Left kidney (tissue), 1 donor: ENCODE measurements at regions not wholly inside any gene's neighbourhood (a gene's known extent, or its start where the extent isn't known, plus 50 kb on each side); places are given as distances from the start of the nearest gene placed in this dataset.

Experiments used
- DNase-seq: peaks from one replicate; pipeline ENCODE4 v3.0.0-alpha.2; 2013

DNA sequence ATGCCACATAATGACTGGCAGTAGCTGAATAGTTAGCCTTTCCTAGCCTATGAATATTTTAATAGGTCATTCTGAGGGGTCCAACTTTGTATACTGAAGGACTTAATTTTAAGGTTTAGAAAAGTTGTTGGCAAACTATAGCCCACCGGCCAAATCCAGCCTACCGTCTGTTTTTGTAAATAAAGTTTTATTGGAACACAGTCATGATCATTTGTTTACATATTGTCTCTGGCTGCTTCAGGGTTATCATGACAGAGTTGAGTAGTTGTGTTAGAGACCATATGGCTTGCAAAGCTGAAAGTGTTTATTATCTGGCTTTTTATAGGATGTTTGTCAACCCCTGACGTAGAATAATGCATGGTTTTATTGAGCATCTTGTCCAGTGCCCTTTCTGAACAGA lies 73.4 kb downstream of the NTMT2 start:
- no peak for DNase-seq

DNA sequence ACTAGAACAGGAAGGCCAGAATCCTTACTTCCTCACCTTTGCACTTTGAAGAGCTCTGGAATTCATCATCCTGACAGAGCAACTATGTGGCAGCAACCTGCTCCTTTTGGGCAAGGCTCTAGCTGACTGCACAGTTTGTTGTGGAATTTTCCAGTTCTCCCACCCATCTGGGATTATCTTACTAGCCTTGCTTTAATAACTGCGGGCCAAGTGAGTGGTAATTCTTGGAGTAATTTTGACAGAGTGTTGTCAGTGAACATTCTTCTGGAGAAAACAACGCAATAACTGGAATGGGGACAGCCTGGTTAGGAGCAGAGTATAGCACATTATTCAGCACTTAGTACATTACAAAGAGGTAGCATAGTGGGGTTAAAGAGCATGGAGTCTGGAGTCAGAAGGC lies 75.3 kb downstream of the NTMT2 start:
- no peak for DNase-seq

DNA sequence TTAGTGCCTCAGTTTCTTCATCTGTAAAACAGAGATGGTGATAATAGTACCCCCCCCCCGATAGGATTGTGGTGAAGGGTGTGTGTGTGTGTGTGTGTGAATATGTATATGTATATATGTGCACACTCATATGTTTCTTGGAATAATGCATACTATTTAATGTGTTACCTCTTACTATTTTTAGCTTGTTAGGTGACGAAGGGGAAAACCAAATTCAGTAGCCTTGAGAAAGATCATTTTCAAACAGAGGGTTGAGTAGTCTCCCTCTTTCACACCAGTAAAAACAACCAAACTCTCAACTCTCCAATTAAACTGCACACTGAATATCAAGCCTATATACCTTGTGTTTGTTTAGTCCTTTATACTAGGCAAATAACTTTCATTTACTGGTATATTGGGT lies 75.7 kb downstream of the NTMT2 start:
- DNase-seq, result no peak

DNA sequence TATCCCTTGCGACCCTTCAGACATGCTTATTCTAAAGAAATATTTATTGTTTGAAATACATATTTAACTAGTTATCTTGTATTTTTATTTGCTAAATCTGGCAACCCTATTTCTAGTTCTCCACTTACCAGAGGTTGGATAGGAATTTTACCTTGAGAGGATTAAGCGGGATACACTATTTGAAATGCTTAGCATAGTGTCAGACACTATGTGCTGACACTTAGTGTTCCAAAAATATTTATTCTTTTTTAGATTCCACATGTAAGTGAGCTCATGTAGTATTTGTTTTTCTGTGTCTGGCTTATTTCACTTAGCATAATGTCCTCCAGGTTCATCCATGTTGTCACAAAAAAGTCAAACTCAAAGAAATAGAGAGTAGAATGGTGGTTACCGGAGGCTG lies 78.7 kb downstream of the NTMT2 start:
- DNase-seq, result no peak

DNA sequence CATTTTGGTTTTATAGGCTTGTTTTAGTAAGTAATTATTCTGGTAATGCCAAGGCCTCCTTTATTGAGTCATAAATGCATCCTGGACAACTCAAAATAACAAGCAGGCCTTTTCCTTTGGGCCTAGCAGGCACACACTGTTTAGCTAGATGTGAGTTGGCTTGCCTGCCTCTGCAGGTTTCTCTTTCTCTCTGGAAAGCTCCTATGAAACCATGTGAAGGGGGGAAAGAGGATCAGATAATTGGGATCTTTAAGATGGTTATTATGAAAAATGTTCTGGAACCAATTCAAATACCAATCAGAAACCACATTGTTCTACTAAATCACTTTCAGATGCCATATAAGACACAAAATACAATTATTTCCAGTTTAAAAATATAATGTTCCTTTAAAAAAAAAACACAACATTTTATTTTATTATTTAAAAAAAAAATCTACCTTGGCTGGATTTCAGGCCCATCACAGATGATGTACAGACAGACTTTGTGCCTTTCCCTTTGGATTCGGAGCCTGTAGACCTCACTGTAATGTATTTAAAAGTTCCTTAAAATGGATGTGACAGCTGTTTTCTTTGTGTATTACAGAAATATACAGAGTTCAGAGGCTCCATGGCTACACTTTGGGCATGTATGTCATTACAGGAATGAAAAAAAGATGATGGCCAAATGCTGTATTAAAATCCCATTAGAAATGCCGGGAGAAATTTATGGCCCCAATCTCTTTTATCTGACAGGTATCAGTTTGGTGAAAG lies 80.2 kb downstream of the NTMT2 start:
- DNase-seq, result no peak

DNA sequence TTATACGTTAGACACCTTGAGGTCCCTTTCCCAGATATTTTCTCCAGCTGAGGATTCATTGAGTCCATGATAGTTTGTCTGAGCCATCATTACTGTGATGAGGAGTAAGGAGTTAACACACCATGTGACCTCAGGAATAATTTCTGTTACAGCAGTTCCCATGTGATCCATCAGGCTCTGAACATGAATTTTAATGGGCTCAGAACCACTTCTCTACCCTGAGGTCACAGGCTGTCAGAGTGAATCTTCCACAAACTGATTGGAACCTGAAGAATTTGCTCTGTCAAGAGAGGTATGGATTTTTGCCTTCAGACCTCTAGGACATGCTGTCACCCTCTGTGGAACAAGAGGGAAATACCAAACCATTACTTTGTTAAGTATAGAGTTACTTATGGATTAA lies 81.0 kb downstream of the NTMT2 start:
- DNase-seq, result no peak

DNA sequence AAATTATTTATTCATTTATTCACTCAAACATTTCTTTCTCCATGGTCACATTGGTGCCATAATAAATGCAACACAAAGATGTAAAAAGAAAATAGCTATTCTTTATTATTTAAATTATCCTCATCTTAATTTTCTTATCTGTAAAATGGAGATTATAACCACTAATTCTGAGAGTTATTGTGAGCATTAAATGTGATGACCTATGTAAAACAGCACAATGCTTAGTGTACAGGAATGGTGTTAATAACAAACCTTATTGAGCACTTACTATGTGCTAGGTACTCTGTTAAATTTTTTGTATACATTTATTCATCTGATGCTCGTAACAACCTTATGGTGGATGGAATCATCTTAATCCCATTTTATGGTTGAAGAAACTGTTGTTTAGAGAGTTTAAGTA lies 84.6 kb downstream of the NTMT2 start:
- DNase-seq, result no peak

DNA sequence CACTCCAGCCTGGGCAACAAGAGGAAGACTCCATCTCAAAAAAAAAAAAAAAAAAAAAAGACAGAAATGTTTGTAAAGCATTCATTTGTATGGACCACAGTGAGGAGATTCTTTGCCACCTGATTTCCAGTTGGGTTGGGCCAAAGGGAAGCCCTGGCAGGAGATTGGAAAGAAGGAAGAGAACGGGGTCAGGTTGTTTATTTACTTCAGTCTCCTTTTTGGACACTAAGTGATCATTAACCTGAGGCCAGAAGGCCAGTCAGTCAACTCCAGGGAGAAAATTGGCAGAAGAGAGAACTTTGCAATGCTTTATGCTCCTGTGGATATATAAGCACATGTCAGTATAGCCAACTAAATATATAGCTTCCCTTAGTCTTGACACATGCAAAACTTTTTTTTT lies 85.9 kb downstream of the NTMT2 start:
- DNase-seq, result no peak

DNA sequence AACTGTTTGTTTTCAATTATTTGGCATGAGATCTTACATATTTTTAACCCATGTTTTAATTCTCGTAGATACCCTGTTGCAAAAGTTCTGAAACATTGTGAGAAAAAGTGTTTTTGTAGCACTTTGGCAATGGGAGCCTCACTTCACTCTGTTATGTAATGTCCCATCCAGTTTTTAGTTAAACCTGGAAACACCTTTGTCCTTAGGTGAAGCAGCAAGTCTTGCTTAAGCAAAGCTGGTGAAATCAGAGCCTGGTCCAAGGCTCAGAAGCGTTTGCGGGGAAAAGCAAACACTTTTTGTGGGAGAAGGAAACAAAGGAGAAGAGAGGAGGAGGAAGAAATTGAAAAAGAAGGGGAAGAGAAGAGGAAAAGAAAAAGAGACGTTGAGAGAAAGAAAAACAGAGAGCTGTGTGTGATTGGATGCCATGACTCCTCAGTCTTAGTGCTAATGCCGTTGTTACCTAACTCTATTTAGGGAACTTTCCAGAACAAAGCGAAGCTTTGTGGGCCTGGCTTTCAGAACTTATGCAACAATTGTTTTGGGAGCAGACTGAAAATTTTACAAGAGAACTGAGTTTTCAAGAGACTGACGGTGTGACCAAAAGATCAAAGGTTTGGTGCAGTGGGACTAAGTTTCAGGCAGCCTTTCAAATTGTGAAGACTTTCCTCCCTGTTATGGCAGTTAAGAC lies 93.1 kb downstream of the NTMT2 start:
- DNase-seq, result no peak

DNA sequence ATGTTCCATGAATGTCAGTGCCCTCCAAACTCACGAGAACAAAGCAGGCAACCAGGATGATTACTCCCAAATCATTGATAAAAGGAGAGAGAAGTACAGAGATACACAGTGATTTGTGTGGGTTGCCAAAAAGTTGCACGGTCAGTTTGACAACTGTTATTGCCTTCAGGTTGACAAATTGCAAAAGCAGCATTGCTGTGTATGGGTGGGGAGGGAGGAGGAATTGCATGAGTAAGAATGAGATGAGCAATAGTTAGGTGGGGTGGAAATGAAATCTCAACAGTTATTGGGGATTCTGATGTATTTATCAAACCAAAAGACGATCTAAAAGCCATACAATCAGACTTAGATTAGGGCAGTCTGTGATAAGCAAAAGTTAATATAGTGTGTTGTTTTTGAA lies 93.7 kb downstream of the NTMT2 start:
- DNase-seq, result no peak

DNA sequence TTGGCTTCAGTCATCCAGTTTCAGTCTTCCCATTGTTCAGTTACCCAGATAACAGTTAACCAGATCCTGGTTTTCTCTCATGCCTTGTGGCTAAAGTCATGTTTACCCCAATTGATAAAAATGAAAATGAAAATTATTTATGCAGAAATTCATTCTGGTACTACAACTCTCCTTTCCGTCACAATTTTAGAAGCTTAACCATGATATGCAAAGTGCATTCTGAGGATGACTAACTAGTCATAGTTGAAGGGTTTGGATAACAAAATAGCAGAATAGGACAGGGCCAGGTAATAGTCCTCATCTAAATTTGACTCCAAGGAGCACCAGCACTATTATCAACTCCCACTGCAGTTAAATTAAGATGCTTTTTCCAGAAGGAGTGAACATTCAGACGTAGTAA lies 94.7 kb downstream of the NTMT2 start:
- no peak for DNase-seq

DNA sequence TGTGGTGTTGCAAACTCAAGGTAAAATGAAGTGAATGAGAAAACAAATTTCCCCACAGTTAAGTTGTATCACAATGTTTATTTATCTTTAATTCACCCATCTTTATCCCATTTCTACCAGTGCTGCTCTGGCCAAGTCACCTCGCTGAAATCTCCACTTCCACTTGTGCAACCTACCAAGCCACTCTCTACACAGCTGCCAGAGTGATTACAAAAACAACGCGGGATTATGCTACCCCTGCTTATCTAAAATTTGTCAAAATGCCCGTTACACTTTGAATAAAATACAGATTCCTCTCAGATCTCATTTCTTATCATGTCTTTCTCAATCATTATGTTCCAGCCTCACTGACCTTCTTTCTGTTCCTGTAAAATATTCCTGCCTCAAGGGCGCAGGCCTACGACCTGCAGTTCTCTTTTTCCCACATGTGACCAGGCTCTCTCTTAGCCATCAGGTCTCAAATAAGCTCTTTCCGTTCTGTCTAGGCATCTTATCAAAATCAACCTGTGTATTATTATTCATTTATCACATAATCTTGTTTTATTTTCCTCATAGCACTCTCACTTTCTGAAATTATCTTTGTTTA lies 95.6 kb downstream of the NTMT2 start:
- no peak for DNase-seq

DNA sequence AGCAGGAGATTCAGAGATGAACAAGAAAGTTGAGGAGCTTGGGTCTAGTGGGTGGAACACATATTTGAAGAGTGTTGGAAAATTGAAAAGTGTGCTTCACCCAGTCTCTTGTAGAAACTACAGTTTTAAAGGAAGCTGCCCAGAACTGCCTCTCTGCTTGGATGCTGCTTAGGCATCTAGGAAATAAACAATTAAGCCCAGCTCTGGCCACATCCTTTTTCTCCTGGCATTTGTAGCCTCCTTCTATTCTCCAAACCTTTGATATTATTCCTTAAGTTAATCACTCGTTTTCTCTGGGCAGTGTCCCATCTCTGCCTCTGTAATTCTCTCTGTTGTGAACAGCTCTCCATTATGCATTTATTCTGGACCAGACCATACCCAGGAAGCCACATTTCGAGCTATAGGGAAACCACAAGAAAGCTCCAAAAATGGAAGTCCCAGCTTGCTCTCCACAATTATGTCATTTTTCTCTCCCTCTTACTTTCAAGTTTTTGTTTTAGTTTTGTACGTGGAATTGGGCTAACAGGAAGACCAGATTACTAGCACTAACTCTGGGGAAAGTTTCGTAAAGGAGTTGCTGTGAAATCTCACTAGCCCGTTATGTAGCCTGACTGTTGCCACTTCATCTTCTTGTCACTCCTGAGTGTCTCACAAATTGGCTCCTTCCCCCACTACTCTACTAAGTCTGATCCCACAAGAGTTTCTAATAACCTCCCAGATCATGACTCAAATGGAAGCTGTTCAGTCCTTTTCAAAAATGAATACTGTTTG lies 102.2 kb downstream of the NTMT2 start:
- DNase-seq, result no peak

DNA sequence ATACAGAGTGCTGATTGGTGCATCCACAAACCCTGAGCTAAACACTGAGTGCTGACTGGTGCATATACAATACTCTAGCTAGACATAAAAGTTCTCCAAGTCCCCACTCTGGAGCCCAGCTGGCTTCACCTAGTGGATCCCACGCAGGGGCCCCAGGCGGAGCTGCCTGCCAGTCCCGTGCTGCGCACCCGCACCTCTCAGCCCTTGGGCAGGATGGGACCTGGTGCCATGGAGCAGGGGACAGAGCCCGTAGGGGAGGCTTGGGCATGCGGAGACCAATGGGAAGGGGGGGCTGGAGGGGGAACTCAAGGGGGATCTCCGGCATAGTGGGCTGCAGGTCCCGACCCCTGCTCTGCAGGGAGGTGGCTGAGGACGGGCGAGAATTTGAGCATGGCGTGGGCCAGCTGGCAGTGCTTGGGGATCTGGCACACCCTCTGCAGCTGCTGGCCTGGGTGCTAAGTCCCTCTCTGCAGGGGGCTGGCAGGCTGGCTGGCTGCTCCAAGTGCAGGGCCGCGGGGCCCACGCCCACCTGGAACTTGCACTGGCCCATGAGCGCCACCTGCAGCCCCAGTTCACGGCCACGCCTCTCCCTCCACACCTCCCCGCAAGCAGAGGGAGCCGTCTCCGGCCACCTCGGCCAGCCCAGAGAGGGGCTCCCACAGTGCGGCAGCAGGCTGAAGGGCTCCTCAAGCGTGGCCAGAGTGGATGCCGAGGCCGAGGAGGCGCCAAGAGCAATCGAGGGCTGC lies 104.9 kb downstream of the NTMT2 start:
- no peak for DNase-seq

DNA sequence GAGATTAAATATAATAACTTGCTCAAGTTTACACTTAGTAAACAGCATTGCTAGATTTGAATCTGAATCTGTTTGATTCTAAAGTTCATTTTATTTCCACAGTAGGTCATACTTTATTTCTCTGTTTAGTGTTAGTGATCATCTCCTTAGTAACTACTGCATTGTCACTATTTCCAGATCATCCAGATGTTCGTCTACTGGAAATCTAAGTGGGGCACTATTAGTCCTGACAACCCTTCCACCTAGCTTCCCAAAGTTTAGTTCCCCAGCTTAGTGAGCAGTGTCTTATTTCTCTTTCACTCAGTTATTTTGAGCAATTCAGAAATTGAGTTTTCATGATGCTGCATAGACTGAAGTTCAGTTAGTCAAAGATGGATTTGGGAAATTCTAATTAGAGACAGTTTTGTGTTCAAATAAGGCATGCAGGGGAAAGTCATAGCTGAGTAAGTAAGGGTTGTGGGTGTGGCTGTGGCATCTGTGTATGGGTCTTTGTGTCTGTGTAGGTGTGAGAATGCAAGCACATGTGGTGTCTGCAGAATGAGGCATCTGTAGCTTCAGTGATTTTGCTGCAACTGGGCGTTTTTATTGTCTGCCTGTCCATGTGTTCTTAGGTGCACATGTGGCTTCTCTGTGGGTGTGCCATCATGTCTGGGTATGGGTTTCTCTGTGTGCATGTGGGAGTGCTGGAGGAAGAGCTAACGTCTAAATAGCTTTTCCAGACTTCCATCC lies 107.3 kb downstream of the NTMT2 start:
- DNase-seq, result no peak

DNA sequence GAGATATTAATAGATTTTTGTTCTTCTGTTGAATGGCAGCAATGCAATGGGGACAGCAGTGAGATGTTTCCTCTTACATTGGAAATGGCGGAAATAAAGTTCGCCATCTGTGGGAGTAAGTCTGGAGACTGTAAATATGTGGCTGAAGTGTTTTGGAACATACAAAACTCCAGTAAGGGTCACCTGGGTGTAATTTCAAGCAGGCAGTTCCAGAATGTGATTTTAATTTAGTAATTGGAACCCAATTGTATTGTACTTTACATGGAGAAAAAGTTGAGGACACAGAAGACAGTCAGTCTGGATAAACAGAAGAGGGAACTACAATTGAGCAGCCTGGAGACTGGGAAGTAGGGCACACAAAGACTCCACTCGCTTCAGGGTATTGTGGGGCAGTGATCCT lies 108.6 kb downstream of the NTMT2 start:
- no peak for DNase-seq

DNA sequence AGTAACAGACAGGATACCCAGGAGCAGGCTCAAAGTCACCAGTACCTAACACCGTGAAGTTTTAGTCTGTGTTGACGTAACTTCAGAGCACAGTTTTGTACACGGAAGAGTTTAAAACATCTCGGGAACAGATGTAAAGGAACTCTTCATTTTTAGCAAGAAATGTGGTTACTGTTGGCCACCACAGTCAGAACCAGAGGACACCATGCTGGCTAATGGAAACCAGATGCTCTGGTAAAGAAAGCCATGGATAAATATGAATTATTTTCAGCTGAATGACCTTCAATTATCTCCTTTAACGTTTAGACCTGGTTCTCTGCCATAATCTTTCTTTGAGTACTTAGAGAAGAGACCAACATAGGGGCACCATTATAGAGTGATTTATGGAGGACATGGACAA lies 115.9 kb downstream of the NTMT2 start:
- no peak for DNase-seq

DNA sequence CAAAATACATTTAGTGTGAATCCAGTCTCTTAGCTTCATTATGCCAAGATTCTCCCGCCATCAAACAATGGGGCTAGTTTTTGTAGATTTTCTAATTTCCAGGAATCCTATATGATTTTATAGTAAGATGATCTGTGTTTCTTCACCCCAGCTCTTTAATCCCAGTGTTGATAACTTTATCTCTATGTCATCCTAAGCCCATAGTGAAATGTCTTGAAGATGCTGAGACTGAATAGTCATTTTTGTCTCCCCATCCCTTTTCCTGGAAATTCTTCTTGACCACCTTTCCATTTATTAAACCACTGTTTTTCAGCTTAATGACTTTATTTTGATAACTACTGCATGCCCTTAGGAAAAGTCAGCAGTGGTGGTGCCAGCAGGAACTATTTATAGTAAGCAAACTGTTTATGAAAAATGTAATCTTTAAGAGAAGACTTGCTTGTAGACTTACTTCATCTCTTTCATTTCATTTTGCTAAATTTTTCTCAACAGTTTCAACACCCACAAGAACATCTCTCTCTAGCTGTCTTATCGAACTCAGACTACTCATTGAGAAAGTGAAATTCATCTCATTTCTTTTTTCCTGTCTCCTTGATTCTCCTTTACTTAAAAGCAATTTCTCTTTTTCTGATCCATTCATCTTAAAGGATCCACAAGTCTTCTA lies 116.6 kb downstream of the NTMT2 start:
- DNase-seq, result no peak

DNA sequence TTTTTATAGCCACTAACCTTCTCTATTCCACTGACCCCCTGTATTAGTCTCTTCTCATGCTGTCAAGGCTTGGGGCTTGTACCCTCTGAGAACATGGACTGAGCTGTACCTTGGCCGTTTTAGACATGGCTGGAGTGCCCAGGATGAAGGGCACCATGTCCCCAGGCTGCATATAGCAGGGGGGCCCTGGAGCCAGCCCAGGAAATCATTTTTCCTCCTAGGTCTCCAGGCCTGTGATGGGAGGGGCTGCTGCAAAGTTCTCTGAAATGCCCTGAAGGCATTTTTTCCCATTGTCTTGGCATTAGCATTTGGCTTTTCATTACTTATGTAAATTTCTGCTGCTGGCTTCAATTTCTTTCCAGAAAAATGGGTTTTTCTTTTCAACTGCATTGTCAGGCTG lies 119.5 kb downstream of the NTMT2 start:
- no peak for DNase-seq

DNA sequence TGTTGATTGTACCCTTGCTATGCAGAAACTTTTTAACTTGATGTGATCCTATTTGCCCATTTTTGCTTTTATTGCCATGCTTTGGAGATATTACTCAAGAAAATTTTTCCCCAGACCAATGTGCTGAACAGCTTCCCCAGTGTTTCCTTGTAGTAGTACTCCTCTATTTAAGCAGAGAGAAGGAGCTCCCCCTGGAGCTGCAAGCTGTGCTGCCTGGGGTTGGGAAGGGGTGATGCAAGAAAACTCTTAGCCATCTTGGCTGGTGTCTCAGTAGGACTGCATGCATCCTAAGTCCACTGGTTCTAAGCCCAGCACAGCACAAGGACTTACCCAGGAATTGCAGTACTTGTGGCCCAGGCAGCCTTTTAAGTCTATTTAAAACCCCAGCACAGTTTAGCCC lies 121.6 kb downstream of the NTMT2 start:
- DNase-seq, result no peak
